ENCODE measurements at regions not wholly inside any gene's neighbourhood (a gene's known extent, or its start where the extent isn't known, plus 50 kb on each side); places are given as distances from the start of the nearest gene placed in this dataset.

GRCh38 chr17:14590459-14591250 is 289.8 kb downstream of the HS3ST3B1 start:
- no peak for DNase-seq (ENCODE audit: low spot score in 2 of 2)
- no peaks in the 10 kb centered on the region for H3K27me3 ChIP-seq
- no peaks in the 10 kb centered on the region for H3K9me3 ChIP-seq
- TF ChIP-seq CTCF (IDR thresholded peaks at IDR 0.05), result no peak
- no peaks in the 10 kb centered on the region for H3K36me3 ChIP-seq
- H3K4me1 ChIP-seq, result no peaks in the 10 kb centered on the region
- intact Hi-C loops (cut with DNase I), result no loop called here
- H3K4me3 ChIP-seq, result no peak overlapping the region
- no peak overlapping the region for H3K27ac ChIP-seq

- TF ChIP-seq CTCF (IDR thresholded peaks at IDR 0.05), result no peak
- Histone ChIP-seq H3K9me3 (no peaks in the 10 kb centered on the region), H3K4me3 (no peak overlapping the region), H3K27ac (no peak overlapping the region), H3K4me1 (no peaks in the 10 kb centered on the region), H3K27me3 (no peaks in the 10 kb centered on the region), H3K36me3 (no peaks in the 10 kb centered on the region)
- intact Hi-C loops (cut with DNase I), result no loop called here
- no peak for DNase-seq (ENCODE audit: low spot score in 2 of 2)
These were observed 284.2 kb downstream of the HS3ST3B1 start for GRCh38 chr17:14585099-14585498.

GRCh38 chr17:14582996-14583395 is 282.1 kb downstream of the HS3ST3B1 start:
- no peaks in the 10 kb centered on the region for H3K9me3 ChIP-seq
- H3K27me3 ChIP-seq, result no peaks in the 10 kb centered on the region
- H3K4me3 ChIP-seq, result no peak overlapping the region
- intact Hi-C loops (cut with DNase I), result no loop called here
- H3K4me1 ChIP-seq, result no peaks in the 10 kb centered on the region
- no peaks in the 10 kb centered on the region for H3K36me3 ChIP-seq
- no peak for TF ChIP-seq CTCF (IDR thresholded peaks at IDR 0.05)
- DNase-seq (ENCODE audit: low spot score in 2 of 2), result no peak
- H3K27ac ChIP-seq, result no peak overlapping the region

- no peak overlapping the region for H3K4me3 ChIP-seq
- TF ChIP-seq CTCF (IDR thresholded peaks at IDR 0.05), result no peak
- no peaks in the 10 kb centered on the region for H3K9me3 ChIP-seq
- no peaks in the 10 kb centered on the region for H3K36me3 ChIP-seq
- no peaks in the 10 kb centered on the region for H3K27me3 ChIP-seq
- H3K4me1 ChIP-seq, result no peaks in the 10 kb centered on the region
- intact Hi-C loops (cut with DNase I), result no loop called here
- DNase-seq (ENCODE audit: low spot score in 2 of 2), result no peak
- no peak overlapping the region for H3K27ac ChIP-seq
These were observed 280.4 kb downstream of the HS3ST3B1 start for GRCh38 chr17:14581186-14581830.

- H3K27ac ChIP-seq, result no peak overlapping the region
- no peaks in the 10 kb centered on the region for H3K36me3 ChIP-seq
- intact Hi-C loops (cut with DNase I), result no loop called here
- H3K9me3 ChIP-seq, result no peaks in the 10 kb centered on the region
- H3K4me1 ChIP-seq, result no peaks in the 10 kb centered on the region
- H3K27me3 ChIP-seq, result no peaks in the 10 kb centered on the region
- DNase-seq (ENCODE audit: low spot score in 2 of 2), result no peak
- no peak overlapping the region for H3K4me3 ChIP-seq
- no peak for TF ChIP-seq CTCF (IDR thresholded peaks at IDR 0.05)
These were observed 279.6 kb downstream of the HS3ST3B1 start for GRCh38 chr17:14580499-14580898.

Measured in ascending aorta (tissue), 2 donors.